ENCODE measurements at regions not wholly inside any gene's neighbourhood (a gene's known extent, or its start where the extent isn't known, plus 50 kb on each side); places are given as distances from the start of the nearest gene placed in this dataset. TPM values are rescaled to one million over a fixed set of nuclear protein-coding genes. Genes with fewer than 3 reads are reported as not detected.

DNA sequence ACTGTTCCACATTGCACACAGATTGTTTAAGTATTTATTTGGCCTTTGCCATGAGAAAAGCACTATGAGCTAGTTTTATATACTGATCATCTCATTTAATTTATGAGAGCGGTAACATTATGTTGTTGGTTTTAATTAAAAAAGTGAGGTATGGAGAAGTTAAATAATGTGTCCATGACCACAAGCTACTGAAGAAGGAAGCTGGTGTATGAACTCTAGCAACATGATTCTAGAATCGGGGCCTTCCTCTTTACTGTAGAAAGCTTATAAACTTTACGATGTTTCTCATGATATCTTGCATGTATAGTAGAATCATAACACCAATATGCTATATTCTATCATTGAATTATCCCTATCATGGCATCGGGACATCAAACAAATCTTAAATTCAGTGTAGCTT, 52.9 kb upstream of the CDH18 start:
- Histone ChIP-seq H3K27ac (ENCODE audit: low read depth, low read length) (no peak overlapping the region), H3K36me3 (ENCODE audit: control insufficient read depth, insufficient read depth, low read length) (no peaks in the 10 kb centered on the region), H3K56ac (ENCODE audit: low read length) (no peak overlapping the region), H4K8ac (ENCODE audit: low read depth, low read length) (no peak overlapping the region), H2BK120ac (ENCODE audit: low read depth, low read length) (no peak overlapping the region), H3K23ac (ENCODE audit: low read length) (no peak overlapping the region), H2AK5ac (ENCODE audit: low read length) (no peak overlapping the region), H3K79me2 (ENCODE audit: control insufficient read depth, insufficient read depth, low read length) (no peaks in the 10 kb centered on the region), H2BK15ac (replicated peaks; ENCODE audit: low read depth) (no peak overlapping the region), H3K4me1 (ENCODE audit: control insufficient read depth, low read depth, low read length) (no peaks in the 10 kb centered on the region), H3K79me1 (ENCODE audit: low read length) (no peaks in the 10 kb centered on the region), H3K27me3 (ENCODE audit: insufficient read depth, low read length, poor library complexity) (no peaks in the 10 kb centered on the region), H3K4me2 (ENCODE audit: low read length) (no peak overlapping the region), H3K9ac (ENCODE audit: low read length) (no peak overlapping the region), H4K5ac (ENCODE audit: low read length) (no peak overlapping the region), H3K18ac (ENCODE audit: low read length) (no peak overlapping the region), H3K4me3 (ENCODE audit: low read length) (no peak overlapping the region), H2BK5ac (ENCODE audit: low read length) (no peak overlapping the region), H3K4ac (ENCODE audit: low read depth, low read length) (no peak overlapping the region)
- WGBS (ENCODE audit: extremely low coverage, insufficient coverage, low lambda C conversion rate), result 100% methylated on average over 1 of the region's 4 CpGs
- DNase-seq, result no peak

Small RNA genes lying in the stretch of these regions (small RNA-seq; reads per million reads assigned to genes)
- not detected for gene AC093303.1 (ENCODE audit: insufficient read depth)

Data from mesendoderm (in vitro differentiated cells).